Ramos (cell line): ENCODE measurements at regions not wholly inside any gene's neighbourhood (a gene's known extent, or its start where the extent isn't known, plus 50 kb on each side); places are given as distances from the start of the nearest gene placed in this dataset.
"Not testable (repeated sequence)": the region's sequence is repeated elsewhere in the genome, so short reads cannot be mapped to it uniquely, and the experiment has no call there.

ENCODE experiments used
- in situ Hi-C: fragments of 300-500 bp; cut with MboI; formaldehyde crosslinking; loops from one replicate; pipeline ENCODE4 v1.14.3; 2022; ENCODE audit warnings: low sequenced_read_pairs; ENCODE audit not compliant: unreplicated experiment

- in situ Hi-C loops, result no loop called here
Observed at GRCh38 chr6:51283723-51284355, 465.2 kb downstream of the TFAP2B start.

- in situ Hi-C loops, result no loop called here
Observed at GRCh38 chr6:51285876-51286275, 467.2 kb downstream of the TFAP2B start.

- in situ Hi-C loops, result no loop called here
Observed at GRCh38 chr6:51289041-51289440, 470.4 kb downstream of the TFAP2B start.

GRCh38 chr6:51292659-51293058 lies 474.0 kb downstream of the TFAP2B start:
- in situ Hi-C loops, result no loop called here

- in situ Hi-C loops, result no loop called here
Observed at GRCh38 chr6:51299621-51300380, 481.1 kb downstream of the TFAP2B start.

GRCh38 chr6:51300510-51300909 lies 481.8 kb downstream of the TFAP2B start:
- in situ Hi-C loops, result no loop called here

GRCh38 chr6:51301962-51302361 lies 483.3 kb downstream of the TFAP2B start:
- in situ Hi-C loops, result no loop called here

GRCh38 chr6:51302431-51302830 lies 483.8 kb downstream of the TFAP2B start:
- in situ Hi-C loops, result no loop called here

- in situ Hi-C loops, result no loop called here
Observed at GRCh38 chr6:51303338-51303737, 484.7 kb downstream of the TFAP2B start.

- in situ Hi-C loops, result no loop called here
Observed at GRCh38 chr6:51314965-51315364, 496.3 kb downstream of the TFAP2B start.

- in situ Hi-C loops, result no loop called here
Observed at GRCh38 chr6:51318674-51319073, 500.0 kb downstream of the TFAP2B start.

- in situ Hi-C loops, result not testable (repeated sequence)
Observed at GRCh38 chr6:51321477-51321876, 502.8 kb downstream of the TFAP2B start.

- in situ Hi-C loops, result no loop called here
Observed at GRCh38 chr6:51322505-51322904, 503.8 kb downstream of the TFAP2B start.

GRCh38 chr6:51323056-51323455 lies 504.4 kb downstream of the TFAP2B start:
- in situ Hi-C loops, result no loop called here

- in situ Hi-C loops, result no loop called here
Observed at GRCh38 chr6:51330971-51331370, 512.3 kb downstream of the TFAP2B start.

GRCh38 chr6:51335543-51335942 lies 516.9 kb downstream of the TFAP2B start:
- in situ Hi-C loops, result no loop called here

- in situ Hi-C loops, result no loop called here
Observed at GRCh38 chr6:51336185-51336584, 517.5 kb downstream of the TFAP2B start.

- in situ Hi-C loops, result no loop called here
Observed at GRCh38 chr6:51337277-51337676, 518.6 kb downstream of the TFAP2B start.

- in situ Hi-C loops, result no loop called here
Observed at GRCh38 chr6:51339108-51339507, 520.4 kb downstream of the TFAP2B start.

- in situ Hi-C loops, result no loop called here
Observed at GRCh38 chr6:51339728-51340127, 521.1 kb downstream of the TFAP2B start.

GRCh38 chr6:51342393-51342792 lies 523.7 kb downstream of the TFAP2B start:
- in situ Hi-C loops, result no loop called here

- in situ Hi-C loops, result no loop called here
Observed at GRCh38 chr6:51349857-51350256, 531.2 kb downstream of the TFAP2B start.
